BE2C (cell line): ENCODE measurements at regions not wholly inside any gene's neighbourhood (a gene's known extent, or its start where the extent isn't known, plus 50 kb on each side); places are given as distances from the start of the nearest gene placed in this dataset.
"Not testable (repeated sequence)": the region's sequence is repeated elsewhere in the genome, so short reads cannot be mapped to it uniquely, and the experiment has no call there.

Experiments
- DNase-seq: peaks from one replicate; pipeline ENCODE4 v3.0.0-alpha.2; 2020
- H3K27me3 ChIP-seq: fragments of 250-450 bp; sonication (Bioruptor Pico); 2 replicates; pipeline ENCODE4 v1.5.1; 2020; ENCODE audit warnings: mild to moderate bottlenecking
- H3K36me3 ChIP-seq: fragments of 250-450 bp; sonication (Bioruptor Pico); 2 replicates; pipeline ENCODE4 v1.5.1; 2020; ENCODE audit warnings: mild to moderate bottlenecking
- H3K4me1 ChIP-seq: fragments of 250-450 bp; sonication (Bioruptor Pico); 2 replicates; pipeline ENCODE4 v1.5.1; 2020
- H3K4me3 ChIP-seq: 2 replicates; pipeline ENCODE4 v1.5.1; 2011; ENCODE audit warnings: low read depth, low read length
- H3K9me3 ChIP-seq: fragments of 250-450 bp; sonication (Bioruptor Pico); 2 replicates; pipeline ENCODE4 v1.5.1; 2020
- CTCF ChIP-seq: IDR thresholded peaks from 2 replicates; pipeline ENCODE4 v1.5.1; 2012; ENCODE audit warnings: mild to moderate bottlenecking, low read depth, low read length

GRCh38 chr6:99147206-99147605 is 199.5 kb upstream of the FBXL4 start:
- no peak for TF ChIP-seq CTCF
- DNase-seq: no peak
- no peaks in the 10 kb centered on the region for H3K4me1 ChIP-seq

GRCh38 chr6:99146711-99147110 is 199.0 kb upstream of the FBXL4 start:
- Histone ChIP-seq H3K27me3 (no peaks in the 10 kb centered on the region), H3K4me1 (no peaks in the 10 kb centered on the region), H3K4me3 (no peak overlapping the region), H3K9me3 (no peaks in the 10 kb centered on the region), H3K36me3 (no peaks in the 10 kb centered on the region)
- no peak for TF ChIP-seq CTCF
- no peak for DNase-seq

More at GRCh38 chr6:99147206-99147605, 199.5 kb upstream of the FBXL4 start:
- H3K9me3 ChIP-seq: no peaks in the 10 kb centered on the region
- H3K36me3 ChIP-seq: no peaks in the 10 kb centered on the region
- no peaks in the 10 kb centered on the region for H3K27me3 ChIP-seq
- no peak overlapping the region for H3K4me3 ChIP-seq

DNA sequence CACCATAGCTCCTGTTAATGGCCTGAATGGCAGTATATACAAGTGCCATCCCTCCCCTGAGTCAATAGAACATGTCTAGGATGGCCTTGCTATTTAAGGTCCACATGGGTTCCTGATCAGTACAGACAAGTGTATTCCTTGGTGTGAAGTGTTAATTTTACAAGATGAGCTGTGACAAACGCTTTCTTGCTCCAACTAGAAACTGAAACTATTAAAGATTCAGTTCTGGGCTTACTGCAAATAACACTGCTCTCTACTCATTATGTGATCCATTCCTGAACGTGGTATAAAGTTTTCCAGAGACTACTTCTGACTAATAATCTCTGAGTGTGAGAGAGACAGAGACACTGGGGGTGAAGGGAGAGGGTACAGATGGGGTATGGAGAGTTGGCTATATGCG is 198.0 kb upstream of the FBXL4 start:
- DNase-seq: no peak
- H3K27me3 ChIP-seq: no peaks in the 10 kb centered on the region
- no peak for TF ChIP-seq CTCF
- no peaks in the 10 kb centered on the region for H3K36me3 ChIP-seq
- no peak overlapping the region for H3K4me3 ChIP-seq
- H3K4me1 ChIP-seq: no peaks in the 10 kb centered on the region
- H3K9me3 ChIP-seq: no peaks in the 10 kb centered on the region

- Histone ChIP-seq H3K4me3 (no peak overlapping the region), H3K4me1 (no peaks in the 10 kb centered on the region), H3K27me3 (no peaks in the 10 kb centered on the region), H3K36me3 (no peaks in the 10 kb centered on the region), H3K9me3 (no peaks in the 10 kb centered on the region)
- TF ChIP-seq CTCF: no peak
- DNase-seq: no peak
Measured at GRCh38 chr6:99143108-99143861, 195.5 kb upstream of the FBXL4 start.

GRCh38 chr6:99141906-99142305 is 194.2 kb upstream of the FBXL4 start:
- not testable (repeated sequence) for H3K4me1 ChIP-seq, H3K4me3 ChIP-seq, DNase-seq, H3K9me3 ChIP-seq, H3K36me3 ChIP-seq, H3K27me3 ChIP-seq

- no peak for DNase-seq
- no peaks in the 10 kb centered on the region for H3K9me3 ChIP-seq
- H3K27me3 ChIP-seq: no peaks in the 10 kb centered on the region; the same call in 1 of the 2 replicates
- H3K4me1 ChIP-seq: no peaks in the 10 kb centered on the region
- no peaks in the 10 kb centered on the region for H3K36me3 ChIP-seq
- no peak overlapping the region for H3K4me3 ChIP-seq
- no peak for TF ChIP-seq CTCF
Measured at GRCh38 chr6:99138445-99138844, 190.7 kb upstream of the FBXL4 start.
